Gastroesophageal sphincter (tissue), 4 donors: ENCODE measurements at regions not wholly inside any gene's neighbourhood (a gene's known extent, or its start where the extent isn't known, plus 50 kb on each side); places are given as distances from the start of the nearest gene placed in this dataset.
"Not testable (repeated sequence)": the region's sequence is repeated elsewhere in the genome, so short reads cannot be mapped to it uniquely, and the experiment has no call there.

Experiments
- ATAC-seq: fragments of 150-250 bp; one replicate; pipeline ENCODE4 v1.9.1; 2016; ENCODE audit warnings: mild to moderate bottlenecking, moderate library complexity
- H3K27ac ChIP-seq, 4 donors: fragments of 200-600 bp; sonication (generic) in 3 of 4; 1 replicate in 3 of 4; 2 replicates in 1 of 4; pipeline ENCODE4 v1.5.1; 2016 to 2019
- H3K27me3 ChIP-seq: fragments of 200-600 bp; sonication (generic); one replicate; pipeline ENCODE4 v1.5.1; 2019
- H3K36me3 ChIP-seq, 2 donors: fragments of 200-600 bp; sonication (generic); one replicate each; pipeline ENCODE4 v1.5.1; 2019; ENCODE audit warnings: control low read depth in 1 of 2
- H3K4me1 ChIP-seq, 3 donors: fragments of 200-600 bp; sonication (generic); 1 replicate in 2 of 3; 2 replicates in 1 of 3; pipeline ENCODE4 v1.5.1; 2016 to 2019; ENCODE audit warnings: control low read depth in 2 of 3
- H3K4me3 ChIP-seq, 2 donors: fragments of 200-600 bp; sonication (generic); one replicate each; pipeline ENCODE4 v1.5.1; 2019; ENCODE audit warnings: mild to moderate bottlenecking in 1 of 2, moderate library complexity in 1 of 2
- H3K9me3 ChIP-seq, 3 donors: fragments of 200-600 bp; sonication (generic); one replicate each; pipeline ENCODE4 v1.5.1; 2017 to 2019; ENCODE audit warnings: control low read depth in 2 of 3
- EP300 ChIP-seq: sonication (generic); formaldehyde crosslinking; IDR thresholded peaks from one replicate; pipeline ENCODE4 v1.6.1; 2017; ENCODE audit warnings: antibody characterized with exemption, mild to moderate bottlenecking
- POLR2A ChIP-seq, 2 donors: fragments of 450-650 bp; IDR thresholded peaks; one replicate each; pipeline ENCODE4 v1.6.1; 2017; ENCODE audit warnings: antibody characterized with exemption in 2 of 2, mild to moderate bottlenecking in 2 of 2, moderate library complexity in 1 of 2
- POLR2AphosphoS5 ChIP-seq: sonication (generic); formaldehyde crosslinking; IDR thresholded peaks from one replicate; pipeline ENCODE4 v1.6.1; 2017; ENCODE audit warnings: antibody characterized with exemption
- WGBS, 2 donors: methylation state at CpG; one replicate each; pipeline ENCODE4 v1.1.5; 2018; ENCODE audit warnings: low coverage in 1 of 2; 5-methylcytosine and 5-hydroxymethylcytosine counted together
- TF ChIP-seq, protein P1 (sequence below), 4 experiments: fragments of 200-600 bp in 2 of 4; fragments of 450-650 bp in 2 of 4; sonication (generic) in 1 of 4; IDR thresholded peaks; one replicate each; pipeline ENCODE4 v1.5.1; 2017 to 2019; ENCODE audit warnings: antibody characterized with exemption in 4 of 4, mild to moderate bottlenecking in 2 of 4, moderate library complexity in 2 of 4

DNA sequence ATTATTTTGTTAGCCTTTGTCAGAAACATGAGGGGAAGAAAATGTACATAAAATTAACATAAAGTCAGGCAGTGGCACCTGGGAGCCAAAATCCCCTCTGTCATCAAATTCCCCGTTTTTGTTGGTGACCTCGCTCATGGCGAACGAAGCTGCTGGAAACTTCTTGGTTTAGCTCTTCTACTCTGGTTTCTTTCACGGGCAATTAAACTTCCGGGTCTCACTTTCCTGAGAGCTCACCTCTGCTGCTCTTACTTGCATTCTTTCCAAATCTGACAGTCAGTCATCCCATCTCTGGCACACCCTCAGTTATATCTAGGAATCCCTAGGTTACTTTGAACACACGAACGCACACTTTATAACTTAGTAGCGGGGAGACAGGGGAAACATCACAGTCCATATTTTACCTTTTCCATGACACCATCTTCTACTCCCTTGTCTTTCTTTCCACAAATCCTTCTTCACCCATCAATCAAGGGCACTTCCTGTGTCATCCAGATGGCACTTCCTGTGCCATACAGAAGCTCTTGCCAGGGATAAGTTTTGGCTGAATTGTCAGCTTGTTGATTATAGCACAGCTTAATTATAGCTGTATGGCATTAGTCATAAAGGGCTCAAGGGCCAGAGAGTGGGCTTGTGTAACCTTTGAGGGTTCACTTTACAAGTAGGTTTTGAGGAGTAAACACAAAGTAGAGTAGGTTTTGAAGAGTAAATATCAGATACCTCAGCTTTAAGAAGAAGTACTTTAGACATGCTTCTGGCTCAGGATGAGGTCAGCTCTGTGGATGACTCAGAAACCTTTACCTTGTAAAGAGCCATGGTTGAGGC, 105.1 kb downstream of the GATA3 start:
- H3K9me3 ChIP-seq, result peaks cover 0 to 9% (median 0%) of the 10 kb centered on the region in 3 donors
- H3K27ac ChIP-seq, result no peak overlapping the region
- ATAC-seq, result no peak
- H3K4me1 ChIP-seq, result no peaks in the 10 kb centered on the region
- TF ChIP-seq, protein P1, sequence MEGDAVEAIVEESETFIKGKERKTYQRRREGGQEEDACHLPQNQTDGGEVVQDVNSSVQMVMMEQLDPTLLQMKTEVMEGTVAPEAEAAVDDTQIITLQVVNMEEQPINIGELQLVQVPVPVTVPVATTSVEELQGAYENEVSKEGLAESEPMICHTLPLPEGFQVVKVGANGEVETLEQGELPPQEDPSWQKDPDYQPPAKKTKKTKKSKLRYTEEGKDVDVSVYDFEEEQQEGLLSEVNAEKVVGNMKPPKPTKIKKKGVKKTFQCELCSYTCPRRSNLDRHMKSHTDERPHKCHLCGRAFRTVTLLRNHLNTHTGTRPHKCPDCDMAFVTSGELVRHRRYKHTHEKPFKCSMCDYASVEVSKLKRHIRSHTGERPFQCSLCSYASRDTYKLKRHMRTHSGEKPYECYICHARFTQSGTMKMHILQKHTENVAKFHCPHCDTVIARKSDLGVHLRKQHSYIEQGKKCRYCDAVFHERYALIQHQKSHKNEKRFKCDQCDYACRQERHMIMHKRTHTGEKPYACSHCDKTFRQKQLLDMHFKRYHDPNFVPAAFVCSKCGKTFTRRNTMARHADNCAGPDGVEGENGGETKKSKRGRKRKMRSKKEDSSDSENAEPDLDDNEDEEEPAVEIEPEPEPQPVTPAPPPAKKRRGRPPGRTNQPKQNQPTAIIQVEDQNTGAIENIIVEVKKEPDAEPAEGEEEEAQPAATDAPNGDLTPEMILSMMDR (IDR thresholded peaks at IDR 0.05), result no peak
- TF ChIP-seq EP300 (no peak), POLR2A (IDR thresholded peaks at IDR 0.05) (no peak), POLR2AphosphoS5 (no peak)
- no peaks in the 10 kb centered on the region for H3K36me3 ChIP-seq
- H3K4me3 ChIP-seq, result no peak overlapping the region
- peaks cover 6% of the 10 kb centered on the region for H3K27me3 ChIP-seq
- WGBS, 2 donors, result 81 to 84% methylated on average over 5 to 9 of the region's 9 CpGs

DNA sequence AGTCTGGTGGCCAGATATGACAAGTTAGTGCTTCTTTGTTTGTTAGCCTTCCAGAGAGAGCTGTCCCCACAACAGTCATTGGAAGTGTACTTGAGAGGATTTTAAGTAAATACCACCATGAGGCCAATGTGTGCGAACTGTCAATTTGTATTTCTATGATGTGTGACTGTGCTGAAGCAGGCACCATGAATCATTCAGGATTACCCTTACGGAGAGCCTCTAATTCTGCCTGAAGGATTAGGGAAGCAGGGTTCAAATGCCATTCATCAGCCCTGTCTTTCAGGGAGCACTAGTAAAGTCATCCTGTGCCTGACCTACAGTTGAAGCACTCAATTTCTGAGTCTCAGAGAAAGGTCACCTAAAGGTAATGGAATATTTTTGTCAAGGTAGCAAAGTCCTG, 109.3 kb downstream of the GATA3 start:
- WGBS, 2 donors, result 60 to 72% methylated on average over 2 of the region's 2 CpGs
- H3K4me1 ChIP-seq, result no peaks in the 10 kb centered on the region
- no peak overlapping the region for H3K27ac ChIP-seq
- peaks cover 0 to 23% (median 0%) of the 10 kb centered on the region in 3 donors for H3K9me3 ChIP-seq
- no peak overlapping the region for H3K4me3 ChIP-seq
- ATAC-seq, result no peak
- no peaks in the 10 kb centered on the region for H3K27me3 ChIP-seq
- TF ChIP-seq EP300 (no peak), POLR2A (IDR thresholded peaks at IDR 0.05) (no peak), POLR2AphosphoS5 (no peak)
- TF ChIP-seq, protein P1 (IDR thresholded peaks at IDR 0.05), result no peak
- H3K36me3 ChIP-seq, result no peaks in the 10 kb centered on the region

DNA sequence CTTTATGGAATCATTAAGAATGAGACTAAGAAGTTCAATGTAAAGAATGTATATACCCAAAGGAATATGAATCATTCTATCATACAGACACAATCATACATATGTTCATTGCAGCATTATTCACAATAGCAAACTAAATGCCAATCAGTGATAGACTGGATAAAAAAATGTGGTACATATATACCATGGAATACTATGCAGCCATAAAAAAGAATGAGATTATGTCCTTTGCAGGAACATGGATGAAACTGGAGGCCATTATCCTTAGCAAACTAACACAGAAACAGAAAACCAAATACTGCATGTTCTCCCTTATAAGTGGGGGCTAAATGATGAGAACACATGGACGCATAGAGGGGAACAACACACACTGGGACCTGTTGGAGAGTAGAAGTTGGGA, 110.2 kb downstream of the GATA3 start:
- H3K27me3 ChIP-seq, ATAC-seq, H3K4me1 ChIP-seq, H3K4me3 ChIP-seq, H3K36me3 ChIP-seq, H3K27ac ChIP-seq: not testable (repeated sequence)
- peaks cover 0 to 31% (median 0%) of the 10 kb centered on the region in 3 donors for H3K9me3 ChIP-seq
- 92 to 100% methylated on average over 1 of the region's 1 CpG for WGBS, 2 donors

DNA sequence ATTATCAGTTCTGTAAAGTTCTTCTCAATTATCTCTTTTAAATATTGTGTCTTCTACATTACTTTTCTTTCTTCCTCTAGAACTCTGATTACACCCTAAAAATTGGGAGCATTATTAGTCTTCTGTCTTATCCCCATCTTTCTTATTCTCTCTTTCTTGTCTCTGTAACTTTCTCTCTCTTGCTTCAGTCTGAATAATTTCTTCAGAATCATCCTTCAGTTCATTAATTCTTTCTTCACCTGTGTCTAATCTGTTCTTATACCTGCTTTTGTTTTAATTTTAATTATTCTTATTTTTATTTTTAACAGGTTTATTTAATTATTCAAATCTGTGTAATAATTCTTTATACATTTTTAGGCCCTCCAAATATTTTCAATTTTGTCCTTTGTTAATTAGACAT, 114.3 kb downstream of the GATA3 start:
- Histone ChIP-seq H3K4me3 (no peak overlapping the region), H3K4me1 (no peaks in the 10 kb centered on the region), H3K9me3 (peaks cover 0 to 38% (median 0%) of the 10 kb centered on the region in 3 donors), H3K27me3 (peaks cover 6% of the 10 kb centered on the region), H3K27ac (no peak overlapping the region), H3K36me3 (no peaks in the 10 kb centered on the region)
- ATAC-seq, result no peak
- TF ChIP-seq POLR2A (IDR thresholded peaks at IDR 0.05) (no peak), POLR2AphosphoS5 (no peak), EP300 (no peak)
- TF ChIP-seq, protein P1 (IDR thresholded peaks at IDR 0.05), result no peak

DNA sequence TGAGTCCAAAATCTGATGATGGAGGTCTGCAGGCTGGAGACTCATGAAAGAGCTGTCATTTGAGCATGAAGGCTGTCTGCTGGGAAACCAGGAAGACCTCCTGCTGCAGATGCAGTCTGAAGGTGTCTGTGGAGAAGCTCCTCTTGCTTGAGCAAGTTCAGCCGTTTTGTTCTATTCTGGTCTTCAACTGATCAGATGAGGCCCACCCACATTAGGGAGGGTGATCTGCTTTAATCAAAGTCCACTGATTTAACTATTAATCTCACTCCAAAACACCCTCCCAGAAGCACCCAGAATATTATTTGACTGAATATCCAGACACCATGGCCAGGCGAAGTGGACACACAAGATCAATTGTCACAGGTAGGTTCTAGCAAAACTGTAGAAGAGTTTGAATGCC, 116.5 kb downstream of the GATA3 start:
- no peak for ATAC-seq
- Histone ChIP-seq H3K27ac (no peak overlapping the region), H3K36me3 (no peaks in the 10 kb centered on the region), H3K4me1 (no peaks in the 10 kb centered on the region), H3K4me3 (no peak overlapping the region), H3K9me3 (peaks cover 0 to 24% (median 0%) of the 10 kb centered on the region in 3 donors), H3K27me3 (peaks cover 13% of the 10 kb centered on the region)
- 94 to 100% methylated on average over 1 to 2 of the region's 2 CpGs for WGBS, 2 donors
- TF ChIP-seq, protein P1 (IDR thresholded peaks at IDR 0.05), result no peak
